Activated CD8-positive, alpha-beta T cell treated with anti-CD3 and anti-CD28 coated beads, Interleukin-2, amount 10 ng/mL, durations not matched to agents 7 days and 5 days (primary cell): ENCODE measurements at regions not wholly inside any gene's neighbourhood (a gene's known extent, or its start where the extent isn't known, plus 50 kb on each side); places are given as distances from the start of the nearest gene placed in this dataset.

ENCODE experiments used
- ATAC-seq: fragments of 150-1000 bp; cut with Tn5 transposase; one replicate; pipeline ENCODE4 v1.10.0; 2021; ENCODE audit warnings: moderate library complexity
- CTCF ChIA-PET: fragments of 350-600 bp; sonication (Branson Sonifier 250); formaldehyde crosslinking; loops from one replicate; lab custom pipeline; 2021; ENCODE audit warnings: antibody characterized with exemption; lab: Charles Lee
- POLR2A ChIA-PET: fragments of 350-600 bp; sonication (Branson Sonifier 250); formaldehyde crosslinking; loops from one replicate; lab custom pipeline; 2021; ENCODE audit warnings: antibody characterized with exemption; lab: Charles Lee
- DNase-seq: peaks from one replicate; pipeline ENCODE4 v3.0.0-alpha.2; 2020
- H3K27ac Mint-ChIP-seq: one replicate; pipeline ENCODE4 v1.8.0; 2021; ENCODE audit warnings: mild to moderate bottlenecking, mixed read lengths
- H3K27me3 Mint-ChIP-seq: one replicate; pipeline ENCODE4 v1.8.0; 2021; ENCODE audit warnings: low read depth, mixed read lengths
- H3K36me3 Mint-ChIP-seq: one replicate; pipeline ENCODE4 v1.8.0; 2021; ENCODE audit warnings: low read depth, mixed read lengths
- H3K4me1 Mint-ChIP-seq: one replicate; pipeline ENCODE4 v1.8.0; 2021; ENCODE audit warnings: low read depth, mixed read lengths
- H3K4me3 Mint-ChIP-seq: one replicate; pipeline ENCODE4 v1.8.0; 2021; ENCODE audit warnings: mild to moderate bottlenecking, mixed read lengths
- H3K9me3 Mint-ChIP-seq: one replicate; pipeline ENCODE4 v1.8.0; 2022; ENCODE audit warnings: mixed read lengths; ENCODE audit not compliant: insufficient read depth

- Mint-ChIP-seq H3K36me3 (no peaks in the 10 kb centered on the region), H3K9me3 (no peaks in the 10 kb centered on the region), H3K27ac (no peak overlapping the region), H3K27me3 (no peaks in the 10 kb centered on the region), H3K4me1 (no peaks in the 10 kb centered on the region), H3K4me3 (no peak overlapping the region)
- POLR2A ChIA-PET: no interaction called here
- ATAC-seq: no peak
- CTCF ChIA-PET: no interaction called here
- DNase-seq: no peak
Measured at GRCh38 chr13:44107357-44108121, 227.8 kb downstream of the LACC1 start.

GRCh38 chr13:44108331-44108858 lies 228.7 kb downstream of the LACC1 start:
- no peak overlapping the region for H3K27ac Mint-ChIP-seq
- no peaks in the 10 kb centered on the region for H3K36me3 Mint-ChIP-seq
- no peaks in the 10 kb centered on the region for H3K27me3 Mint-ChIP-seq
- peaks cover 3% of the 10 kb centered on the region for H3K4me1 Mint-ChIP-seq
- ChIA-PET CTCF (no interaction called here), POLR2A (no interaction called here)
- ATAC-seq: no peak
- H3K4me3 Mint-ChIP-seq: no peak overlapping the region
- no peak for DNase-seq
- no peaks in the 10 kb centered on the region for H3K9me3 Mint-ChIP-seq

- no peak for DNase-seq
- no peaks in the 10 kb centered on the region for H3K9me3 Mint-ChIP-seq
- H3K4me3 Mint-ChIP-seq: no peak overlapping the region
- H3K4me1 Mint-ChIP-seq: peaks cover 4% of the 10 kb centered on the region
- ATAC-seq: no peak
- CTCF ChIA-PET: no interaction called here
- no peaks in the 10 kb centered on the region for H3K27me3 Mint-ChIP-seq
- no peaks in the 10 kb centered on the region for H3K36me3 Mint-ChIP-seq
- POLR2A ChIA-PET: no interaction called here
- no peak overlapping the region for H3K27ac Mint-ChIP-seq
Measured at GRCh38 chr13:44110091-44110621, 230.5 kb downstream of the LACC1 start.

- Mint-ChIP-seq H3K4me3 (no peak overlapping the region), H3K27me3 (no peaks in the 10 kb centered on the region), H3K36me3 (no peaks in the 10 kb centered on the region), H3K4me1 (peaks cover 5% of the 10 kb centered on the region), H3K9me3 (no peaks in the 10 kb centered on the region), H3K27ac (no peak overlapping the region)
- CTCF ChIA-PET: no interaction called here
- no peak for DNase-seq
- POLR2A ChIA-PET: interaction anchor here (0.6 kb wide), 1 partner anchor 125 kb away, joined by 4 read pairs; no protein-coding TSS in a partner anchor
- no peak for ATAC-seq
Measured at GRCh38 chr13:44111701-44112100, 232.0 kb downstream of the LACC1 start.

- CTCF ChIA-PET: no interaction called here
- Mint-ChIP-seq H3K36me3 (no peaks in the 10 kb centered on the region), H3K4me3 (no peak overlapping the region), H3K9me3 (no peaks in the 10 kb centered on the region), H3K27me3 (no peaks in the 10 kb centered on the region), H3K27ac (no peak overlapping the region), H3K4me1 (peaks cover 14% of the 10 kb centered on the region)
- ATAC-seq (no peak), DNase-seq (no peak)
- POLR2A ChIA-PET: no interaction called here
Measured at GRCh38 chr13:44112700-44113329, 233.1 kb downstream of the LACC1 start.

- no peak for DNase-seq
- ATAC-seq: no peak
- Mint-ChIP-seq H3K27me3 (no peaks in the 10 kb centered on the region), H3K27ac (peak overlapping the region; percentile 46), H3K36me3 (no peaks in the 10 kb centered on the region), H3K4me3 (no peak overlapping the region), H3K4me1 (peaks cover 16% of the 10 kb centered on the region), H3K9me3 (no peaks in the 10 kb centered on the region)
- POLR2A ChIA-PET: interaction anchor here (1.1 kb wide), 1 partner anchor 15 kb away, joined by 3 read pairs; no protein-coding TSS in a partner anchor
- CTCF ChIA-PET: interaction anchor here (1.2 kb wide), 1 partner anchor 11 kb away, joined by 4 read pairs; no protein-coding TSS in a partner anchor
Measured at GRCh38 chr13:44116562-44117332, 237.0 kb downstream of the LACC1 start.

- Mint-ChIP-seq H3K36me3 (no peaks in the 10 kb centered on the region), H3K27me3 (no peaks in the 10 kb centered on the region), H3K4me3 (peak overlapping the region; percentile 25), H3K9me3 (no peaks in the 10 kb centered on the region), H3K4me1 (peaks cover 16% of the 10 kb centered on the region), H3K27ac (peak overlapping the region; percentile 25)
- DNase-seq (no peak), ATAC-seq (peak; percentile 33)
- CTCF ChIA-PET: interaction anchor here (1.2 kb wide), 1 partner anchor 12 kb away, joined by 4 read pairs; no protein-coding TSS in a partner anchor
- POLR2A ChIA-PET: interaction anchor here (1.1 kb wide), 1 partner anchor 16 kb away, joined by 3 read pairs; no protein-coding TSS in a partner anchor
Measured at GRCh38 chr13:44117351-44117750, 237.6 kb downstream of the LACC1 start.

GRCh38 chr13:44117816-44118215 lies 238.1 kb downstream of the LACC1 start:
- peaks cover 16% of the 10 kb centered on the region for H3K4me1 Mint-ChIP-seq
- CTCF ChIA-PET: interaction anchor here (1.2 to 1.6 kb wide), 2 partner anchors 12 to 23 kb away, joined by 3 to 4 read pairs; no protein-coding TSS in a partner anchor
- H3K27me3 Mint-ChIP-seq: no peaks in the 10 kb centered on the region
- H3K27ac Mint-ChIP-seq: peak overlapping the region; percentile 25
- POLR2A ChIA-PET: interaction anchor here (1.1 kb wide), 1 partner anchor 16 kb away, joined by 3 read pairs; no protein-coding TSS in a partner anchor
- H3K9me3 Mint-ChIP-seq: no peaks in the 10 kb centered on the region
- ATAC-seq (no peak), DNase-seq (no peak)
- H3K36me3 Mint-ChIP-seq: no peaks in the 10 kb centered on the region
- H3K4me3 Mint-ChIP-seq: no peak overlapping the region

GRCh38 chr13:44118881-44119280 lies 239.2 kb downstream of the LACC1 start:
- ChIA-PET POLR2A (no interaction called here), CTCF (interaction anchor here (1.6 kb wide), 1 partner anchor 22 kb away, joined by 3 read pairs; no protein-coding TSS in a partner anchor)
- Mint-ChIP-seq H3K4me1 (peaks cover 12% of the 10 kb centered on the region), H3K27me3 (peaks cover 3% of the 10 kb centered on the region), H3K4me3 (no peak overlapping the region), H3K27ac (no peak overlapping the region), H3K9me3 (peaks cover 8% of the 10 kb centered on the region), H3K36me3 (no peaks in the 10 kb centered on the region)
- ATAC-seq (no peak), DNase-seq (no peak)

GRCh38 chr13:44120043-44120442 lies 240.3 kb downstream of the LACC1 start:
- CTCF ChIA-PET: no interaction called here
- no peaks in the 10 kb centered on the region for H3K36me3 Mint-ChIP-seq
- DNase-seq (no peak), ATAC-seq (no peak)
- no peak overlapping the region for H3K27ac Mint-ChIP-seq
- peaks cover 11% of the 10 kb centered on the region for H3K9me3 Mint-ChIP-seq
- POLR2A ChIA-PET: no interaction called here
- H3K4me3 Mint-ChIP-seq: no peak overlapping the region
- H3K27me3 Mint-ChIP-seq: peaks cover 3% of the 10 kb centered on the region
- peaks cover 12% of the 10 kb centered on the region for H3K4me1 Mint-ChIP-seq
